Skin of body (tissue), 1 donor: ENCODE measurements at regions not wholly inside any gene's neighbourhood (a gene's known extent, or its start where the extent isn't known, plus 50 kb on each side); places are given as distances from the start of the nearest gene placed in this dataset.

Experiments
- DNase-seq: peaks from one replicate; lab custom pipeline; 2025; lab: John Stamatoyannopoulos, UW

- no peak for DNase-seq
Measured at GRCh38 chr5:171509467-171509866, 90.0 kb downstream of the FGF18 start.

- no peak for DNase-seq
Measured at GRCh38 chr5:171512397-171512796, 93.0 kb downstream of the FGF18 start.

GRCh38 chr5:171513591-171513990 is 94.1 kb downstream of the FGF18 start:
- DNase-seq: no peak

GRCh38 chr5:171518916-171519315 is 99.5 kb downstream of the FGF18 start:
- DNase-seq: no peak

- no peak for DNase-seq
Measured at GRCh38 chr5:171520300-171521174, 101.1 kb downstream of the FGF18 start.

GRCh38 chr5:171521219-171521633 is 101.8 kb downstream of the FGF18 start:
- no peak for DNase-seq

- DNase-seq: no peak
Measured at GRCh38 chr5:171521679-171522078, 102.2 kb downstream of the FGF18 start.

GRCh38 chr5:171523781-171524180 is 104.3 kb downstream of the FGF18 start:
- no peak for DNase-seq

GRCh38 chr5:171524466-171524865 is 105.0 kb downstream of the FGF18 start:
- DNase-seq: no peak

- DNase-seq: no peak
Measured at GRCh38 chr5:171525085-171525484, 105.6 kb downstream of the FGF18 start.

GRCh38 chr5:171528036-171528435 is 108.6 kb downstream of the FGF18 start:
- no peak for DNase-seq

- DNase-seq: no peak
Measured at GRCh38 chr5:171528865-171529614, 109.6 kb downstream of the FGF18 start.

- DNase-seq: no peak
Measured at GRCh38 chr5:171531638-171532037, 112.2 kb downstream of the FGF18 start.

GRCh38 chr5:171533153-171533552 is 113.7 kb downstream of the FGF18 start:
- no peak for DNase-seq

GRCh38 chr5:171534043-171534895 is 114.8 kb downstream of the FGF18 start:
- DNase-seq: no peak

GRCh38 chr5:171535162-171535561 is 115.7 kb downstream of the FGF18 start:
- DNase-seq: no peak

GRCh38 chr5:171537070-171537849 is 117.8 kb downstream of the FGF18 start:
- no peak for DNase-seq

GRCh38 chr5:171537923-171538537 is 118.6 kb downstream of the FGF18 start:
- no peak for DNase-seq

- DNase-seq: no peak
Measured at GRCh38 chr5:171538681-171539080, 119.2 kb downstream of the FGF18 start.

- no peak for DNase-seq
Measured at GRCh38 chr5:171540865-171541264, 121.4 kb downstream of the FGF18 start.
